HK-2 (cell line): ENCODE measurements at regions not wholly inside any gene's neighbourhood (a gene's known extent, or its start where the extent isn't known, plus 50 kb on each side); places are given as distances from the start of the nearest gene placed in this dataset.

Experiments
- DNase-seq: peaks from one replicate; pipeline ENCODE4 v3.0.0-alpha.2; 2018; ENCODE audit not compliant: unreplicated experiment

- DNase-seq = no peak
Observed at GRCh38 chr2:67338601-67339233, 58.4 kb upstream of the ETAA1 start.

DNA sequence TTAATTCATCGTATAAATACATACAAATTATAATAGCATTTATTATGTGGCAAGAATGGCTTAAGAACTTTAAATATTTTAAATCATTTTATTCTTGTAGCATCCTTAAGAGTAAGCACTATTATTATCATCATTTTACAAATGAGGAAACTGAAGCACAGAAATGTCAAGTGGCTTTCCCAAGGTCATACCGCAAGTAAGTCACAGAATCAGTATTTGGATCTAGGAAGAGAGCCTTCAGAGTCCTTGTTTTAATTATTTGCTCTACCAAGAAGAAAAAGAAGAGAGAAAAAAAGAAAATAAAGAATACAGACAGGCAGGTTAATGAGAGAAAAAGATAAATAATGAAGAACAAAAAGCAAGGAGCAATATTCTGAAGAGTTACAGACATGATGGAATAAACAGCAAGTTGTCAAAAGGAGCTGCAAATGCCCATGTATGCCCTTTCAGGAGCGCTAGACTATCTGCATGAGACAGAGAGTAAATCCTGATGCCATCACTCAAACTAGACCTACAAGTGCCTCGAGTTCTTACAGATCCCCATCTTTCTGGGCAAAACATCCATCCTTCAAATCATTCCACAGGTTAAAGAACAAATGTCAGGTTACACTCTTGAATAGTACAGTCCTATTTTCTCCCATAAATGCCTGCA, 57.8 kb upstream of the ETAA1 start:
- DNase-seq = no peak

GRCh38 chr2:67340133-67341011, 56.8 kb upstream of the ETAA1 start:
- DNase-seq = no peak

DNA sequence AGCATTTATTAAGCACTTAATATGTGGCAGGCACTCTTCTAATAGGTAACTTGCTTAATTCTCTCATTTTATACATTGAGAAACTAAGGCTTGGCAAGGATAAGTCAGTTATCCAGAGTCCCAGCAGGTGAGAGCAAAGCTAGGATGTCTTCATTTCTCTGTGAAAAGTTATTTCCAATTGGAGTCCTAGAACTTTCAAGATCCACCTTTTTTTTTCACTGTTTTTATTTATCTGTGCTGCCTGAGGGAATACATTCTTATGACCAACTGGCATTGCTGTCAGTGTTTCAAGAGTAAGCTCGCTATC, 56.2 kb upstream of the ETAA1 start:
- DNase-seq = no peak

- no peak for DNase-seq
Observed at GRCh38 chr2:67341336-67341735, 55.8 kb upstream of the ETAA1 start.

DNA sequence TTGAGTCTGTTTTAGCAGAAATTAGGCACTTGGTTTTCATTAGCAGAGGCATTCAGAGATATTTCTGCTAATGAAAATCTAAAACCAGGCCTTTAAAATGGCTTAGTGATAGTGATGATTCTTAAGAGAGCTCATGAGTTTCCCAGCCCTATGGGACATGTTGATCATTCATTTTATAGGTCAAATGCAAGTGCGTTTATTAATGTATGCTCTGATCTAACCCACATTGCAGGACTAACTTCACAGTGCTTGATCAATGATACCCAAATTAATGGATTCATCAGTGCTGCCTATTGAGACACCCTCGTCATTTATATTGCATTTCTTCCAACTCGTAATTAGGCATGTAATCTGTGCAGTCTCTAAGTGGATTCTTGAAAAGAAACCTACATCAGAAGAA, 54.7 kb upstream of the ETAA1 start:
- DNase-seq = no peak

- no peak for DNase-seq
Observed at GRCh38 chr2:67346718-67347407, 50.3 kb upstream of the ETAA1 start.
